Ascending aorta (tissue), 2 donors: ENCODE measurements at regions not wholly inside any gene's neighbourhood (a gene's known extent, or its start where the extent isn't known, plus 50 kb on each side); places are given as distances from the start of the nearest gene placed in this dataset.

Source experiments
- DNase-seq, 2 donors: peaks; one replicate each; pipeline ENCODE4 v3.0.0-alpha.2; 2019; ENCODE audit warnings: low spot score in 2 of 2
- H3K27ac ChIP-seq, 2 donors: fragments of 200-600 bp; sonication (generic); one replicate each; pipeline ENCODE4 v1.5.1; 2016 to 2017; ENCODE audit warnings: mild to moderate bottlenecking in 1 of 2
- H3K27me3 ChIP-seq: fragments of 200-600 bp; sonication (generic); one replicate; pipeline ENCODE4 v1.5.1; 2017
- H3K36me3 ChIP-seq, 2 donors: fragments of 200-600 bp; sonication (generic); one replicate each; pipeline ENCODE4 v1.5.1; 2016
- H3K4me1 ChIP-seq, 2 donors: fragments of 200-600 bp; sonication (generic); one replicate each; pipeline ENCODE4 v1.5.1; 2016 to 2017; ENCODE audit warnings: mild to moderate bottlenecking in 1 of 2
- H3K4me3 ChIP-seq, 2 donors: fragments of 200-600 bp; sonication (generic); one replicate each; pipeline ENCODE4 v1.5.1; 2016 to 2017; ENCODE audit warnings: mild to moderate bottlenecking in 1 of 2
- H3K9me3 ChIP-seq, 2 donors: fragments of 200-600 bp; sonication (generic); one replicate each; pipeline ENCODE4 v1.5.1; 2016
- CTCF ChIP-seq, 3 experiments: fragments of 200-600 bp in 2 of 3; fragments of 450-650 bp in 1 of 3; sonication (generic) in 2 of 3; IDR thresholded peaks; one replicate each; pipeline ENCODE4 v1.5.1; 2016 to 2019; ENCODE audit warnings: antibody characterized with exemption in 3 of 3, mild to moderate bottlenecking in 1 of 3, moderate library complexity in 1 of 3
- intact Hi-C: fragments of 100-400 bp; cut with DNase I; formaldehyde crosslinking; loops from one replicate; pipeline ENCODE4 v1.15.1; 2023

- no peak overlapping the region for H3K27ac ChIP-seq
- H3K4me1 ChIP-seq = no peaks in the 10 kb centered on the region
- intact Hi-C loops = no loop called here
- no peaks in the 10 kb centered on the region for H3K9me3 ChIP-seq
- no peak for DNase-seq
- no peaks in the 10 kb centered on the region for H3K36me3 ChIP-seq
- no peak for TF ChIP-seq CTCF (IDR thresholded peaks at IDR 0.05)
- no peaks in the 10 kb centered on the region for H3K27me3 ChIP-seq
- H3K4me3 ChIP-seq = no peak overlapping the region
Observed at GRCh38 chr20:11101696-11102095, 427.9 kb upstream of the JAG1 start.

GRCh38 chr20:11103866-11104265 is 430.1 kb upstream of the JAG1 start:
- H3K36me3 ChIP-seq = no peaks in the 10 kb centered on the region
- H3K9me3 ChIP-seq = no peaks in the 10 kb centered on the region
- TF ChIP-seq CTCF (IDR thresholded peaks at IDR 0.05) = no peak
- no peaks in the 10 kb centered on the region for H3K27me3 ChIP-seq
- no peak for DNase-seq
- peaks cover 0 to 5% of the 10 kb centered on the region in 2 donors for H3K4me1 ChIP-seq
- intact Hi-C loops = no loop called here
- H3K27ac ChIP-seq = no peak overlapping the region
- H3K4me3 ChIP-seq = no peak overlapping the region

GRCh38 chr20:11108102-11108810 is 434.5 kb upstream of the JAG1 start:
- TF ChIP-seq CTCF (IDR thresholded peaks at IDR 0.05) = no peak
- Histone ChIP-seq H3K27me3 (no peaks in the 10 kb centered on the region), H3K9me3 (no peaks in the 10 kb centered on the region), H3K4me3 (no peak overlapping the region), H3K36me3 (no peaks in the 10 kb centered on the region), H3K27ac (peak overlapping the region in 1 of 2 donors; percentile 26), H3K4me1 (peaks cover 3 to 9% of the 10 kb centered on the region in 2 donors)
- intact Hi-C loops = loop anchor here (5.0 kb wide), 1 partner anchor 99 kb away; no protein-coding TSS in a partner anchor
- DNase-seq = peak in 1 of 2 donors; percentile 67

GRCh38 chr20:11110535-11110934 is 436.7 kb upstream of the JAG1 start:
- Histone ChIP-seq H3K4me3 (no peak overlapping the region), H3K27me3 (no peaks in the 10 kb centered on the region), H3K27ac (no peak overlapping the region), H3K4me1 (peaks cover 3 to 9% of the 10 kb centered on the region in 2 donors), H3K36me3 (no peaks in the 10 kb centered on the region), H3K9me3 (no peaks in the 10 kb centered on the region)
- TF ChIP-seq CTCF (IDR thresholded peaks at IDR 0.05) = no peak
- intact Hi-C loops = no loop called here
- no peak for DNase-seq

- no peak for TF ChIP-seq CTCF (IDR thresholded peaks at IDR 0.05)
- Histone ChIP-seq H3K27me3 (no peaks in the 10 kb centered on the region), H3K4me1 (peaks cover 3 to 9% of the 10 kb centered on the region in 2 donors), H3K36me3 (no peaks in the 10 kb centered on the region), H3K9me3 (no peaks in the 10 kb centered on the region), H3K27ac (no peak overlapping the region), H3K4me3 (no peak overlapping the region)
- no peak for DNase-seq
- intact Hi-C loops = no loop called here
Observed at GRCh38 chr20:11111191-11111590, 437.4 kb upstream of the JAG1 start.
